ENCODE measurements at regions not wholly inside any gene's neighbourhood (a gene's known extent, or its start where the extent isn't known, plus 50 kb on each side); places are given as distances from the start of the nearest gene placed in this dataset.

GRCh38 chr11:23232652-23233051, 372.4 kb upstream of the CCDC179 start:
- TF ChIP-seq CTCF (IDR thresholded peaks at IDR 0.05; ENCODE audit: insufficient read depth in 1 of 2, low read depth in 1 of 2, low read length in 1 of 2, severe bottlenecking in 1 of 2, unreplicated experiment in 1 of 2) = no peak
- Histone ChIP-seq H3K27me3 (replicated peaks; ENCODE audit: control insufficient read depth, insufficient read depth, low read length) (no peaks in the 10 kb centered on the region), H3K4me3 (ENCODE audit: low read depth, low read length) (no peak overlapping the region), H3K36me3 (ENCODE audit: control insufficient read depth, insufficient read depth, low read length) (no peaks in the 10 kb centered on the region), H3K9me3 (no peaks in the 10 kb centered on the region), H3K4me1 (no peaks in the 10 kb centered on the region)
- no peak overlapping the region for H3K4me3 Mint-ChIP-seq (ENCODE audit: unreplicated experiment)
- BruUV-seq (replicated peaks) = no TSS peak
- H3K4me1 Mint-ChIP-seq (ENCODE audit: low read depth, unreplicated experiment) = no peaks in the 10 kb centered on the region
- H3K27ac Mint-ChIP-seq (ENCODE audit: unreplicated experiment) = no peak overlapping the region
- POLR2A ChIA-PET = no interaction called here
- H3K27me3 Mint-ChIP-seq (ENCODE audit: insufficient read depth, unreplicated experiment) = no peaks in the 10 kb centered on the region
- DNase-seq = no peak
- H3K36me3 Mint-ChIP-seq (ENCODE audit: insufficient read depth, unreplicated experiment) = no peaks in the 10 kb centered on the region
- H3K9me3 Mint-ChIP-seq (ENCODE audit: unreplicated experiment) = no peaks in the 10 kb centered on the region
- intact Hi-C loops (cut with micrococcal nuclease; ENCODE audit: unreplicated experiment) = no loop called here
- CTCF ChIA-PET = no interaction called here

- H3K36me3 ChIP-seq (ENCODE audit: control insufficient read depth, insufficient read depth, low read length) = no peaks in the 10 kb centered on the region
- ChIA-PET POLR2A (no interaction called here), CTCF (no interaction called here)
- H3K9me3 Mint-ChIP-seq (ENCODE audit: unreplicated experiment) = no peaks in the 10 kb centered on the region
- H3K27ac Mint-ChIP-seq (ENCODE audit: unreplicated experiment) = no peak overlapping the region
- H3K4me1 Mint-ChIP-seq (ENCODE audit: low read depth, unreplicated experiment) = no peaks in the 10 kb centered on the region
- no peaks in the 10 kb centered on the region for H3K36me3 Mint-ChIP-seq (ENCODE audit: insufficient read depth, unreplicated experiment)
- no peak overlapping the region for H3K4me3 Mint-ChIP-seq (ENCODE audit: unreplicated experiment)
- intact Hi-C loops (cut with micrococcal nuclease; ENCODE audit: unreplicated experiment) = no loop called here
- H3K4me1 ChIP-seq = no peaks in the 10 kb centered on the region
- no TSS peak for BruUV-seq (replicated peaks)
- H3K27me3 Mint-ChIP-seq (ENCODE audit: insufficient read depth, unreplicated experiment) = no peaks in the 10 kb centered on the region
- H3K4me3 ChIP-seq (ENCODE audit: low read depth, low read length) = no peak overlapping the region
- no peak for TF ChIP-seq CTCF (IDR thresholded peaks at IDR 0.05; ENCODE audit: insufficient read depth in 1 of 2, low read depth in 1 of 2, low read length in 1 of 2, severe bottlenecking in 1 of 2, unreplicated experiment in 1 of 2)
- H3K9me3 ChIP-seq = no peaks in the 10 kb centered on the region
- DNase-seq = no peak
- no peaks in the 10 kb centered on the region for H3K27me3 ChIP-seq (replicated peaks; ENCODE audit: control insufficient read depth, insufficient read depth, low read length)
These were observed 372.8 kb upstream of the CCDC179 start for GRCh38 chr11:23233075-23233474.

GRCh38 chr11:23236826-23237555, 376.7 kb upstream of the CCDC179 start:
- H3K4me3 Mint-ChIP-seq (ENCODE audit: unreplicated experiment) = no peak overlapping the region
- no peaks in the 10 kb centered on the region for H3K9me3 Mint-ChIP-seq (ENCODE audit: unreplicated experiment)
- H3K9me3 ChIP-seq = no peaks in the 10 kb centered on the region

More at GRCh38 chr11:23236826-23237555, 376.7 kb upstream of the CCDC179 start:
- TF ChIP-seq CTCF (IDR thresholded peaks at IDR 0.05; ENCODE audit: insufficient read depth in 1 of 2, low read depth in 1 of 2, low read length in 1 of 2, severe bottlenecking in 1 of 2, unreplicated experiment in 1 of 2) = no peak
- POLR2A ChIA-PET = no interaction called here
- BruUV-seq (replicated peaks) = no TSS peak
- H3K36me3 ChIP-seq (ENCODE audit: control insufficient read depth, insufficient read depth, low read length) = no peaks in the 10 kb centered on the region
- no peaks in the 10 kb centered on the region for H3K4me1 ChIP-seq
- no peaks in the 10 kb centered on the region for H3K4me1 Mint-ChIP-seq (ENCODE audit: low read depth, unreplicated experiment)
- no peaks in the 10 kb centered on the region for H3K27me3 ChIP-seq (replicated peaks; ENCODE audit: control insufficient read depth, insufficient read depth, low read length)
- intact Hi-C loops (cut with micrococcal nuclease; ENCODE audit: unreplicated experiment) = no loop called here
- no peak overlapping the region for H3K4me3 ChIP-seq (ENCODE audit: low read depth, low read length)
- no peak for DNase-seq
- CTCF ChIA-PET = no interaction called here
- no peaks in the 10 kb centered on the region for H3K36me3 Mint-ChIP-seq (ENCODE audit: insufficient read depth, unreplicated experiment)
- H3K27ac Mint-ChIP-seq (ENCODE audit: unreplicated experiment) = no peak overlapping the region
- H3K27me3 Mint-ChIP-seq (ENCODE audit: insufficient read depth, unreplicated experiment) = no peaks in the 10 kb centered on the region
